ENCODE measurements at regions not wholly inside any gene's neighbourhood (a gene's known extent, or its start where the extent isn't known, plus 50 kb on each side); places are given as distances from the start of the nearest gene placed in this dataset.

GRCh38 chr9:89926167-89926566 is 321.4 kb downstream of the GADD45G start:
- Histone ChIP-seq H2AFZ (ENCODE audit: low read length) (no peak overlapping the region), H3K9me3 (replicated peaks in 1 of 2; ENCODE audit: control insufficient read depth in 2 of 2, insufficient read depth in 1 of 2, low read depth in 1 of 2, low read length in 2 of 2) (peaks cover 0 to 2% of the 10 kb centered on the region in 2 donors), H3K27me3 (ENCODE audit: control insufficient read depth in 3 of 3, insufficient read depth in 3 of 3, low read depth in 1 of 3, low read length in 3 of 3) (peaks cover 0 to 2% (median 0%) of the 10 kb centered on the region in 3 experiments), H2AK5ac (ENCODE audit: low read depth, low read length) (no peak overlapping the region), H2BK5ac (ENCODE audit: low read length) (no peak overlapping the region), H4K91ac (ENCODE audit: low read depth, low read length, poor library complexity) (no peak overlapping the region), H3K9ac (ENCODE audit: low read depth, low read length, poor library complexity) (no peak overlapping the region), H2BK120ac (ENCODE audit: low read depth, low read length) (no peak overlapping the region), H3K36me3 (replicated peaks in 1 of 2; ENCODE audit: control insufficient read depth in 2 of 2, insufficient read depth in 2 of 2, low read length in 2 of 2) (no peaks in the 10 kb centered on the region), H3K23ac (ENCODE audit: low read depth, low read length, poor library complexity) (no peak overlapping the region), H4K8ac (ENCODE audit: low read depth, low read length) (no peak overlapping the region), H3K4me1 (ENCODE audit: control insufficient read depth in 2 of 2, insufficient read depth in 1 of 2, low read depth in 1 of 2, low read length in 2 of 2) (peaks cover 3 to 4% of the 10 kb centered on the region in 2 donors), H2BK15ac (ENCODE audit: low read length) (no peak overlapping the region), H3K14ac (ENCODE audit: low read length) (no peak overlapping the region), H3K4ac (ENCODE audit: low read length) (no peak overlapping the region), H3K4me3 (ENCODE audit: low read length in 2 of 2) (no peak overlapping the region), H3K79me1 (ENCODE audit: low read depth, low read length) (peaks cover 3% of the 10 kb centered on the region), H3K27ac (replicated peaks; ENCODE audit: low read length) (no peak overlapping the region), H2BK12ac (ENCODE audit: low read length) (no peak overlapping the region), H3K4me2 (ENCODE audit: insufficient read depth, low read length, poor library complexity, severe bottlenecking) (no peak overlapping the region), H3K18ac (ENCODE audit: low read length) (no peak overlapping the region)
- WGBS, 2 donors (ENCODE audit: extremely low coverage in 2 of 2, insufficient read length in 2 of 2, insufficient replicate concordance in 1 of 2): no CpG with 5 or more reads among the region's 5 CpGs
- no peak for DNase-seq (ENCODE audit: low spot score)

GRCh38 chr9:89926691-89927220 is 321.9 kb downstream of the GADD45G start:
- no peak for DNase-seq (ENCODE audit: low spot score)
- no peak overlapping the region for H3K23ac ChIP-seq (ENCODE audit: low read depth, low read length, poor library complexity)

GRCh38 chr9:89928106-89928505 is 323.3 kb downstream of the GADD45G start:
- no peak overlapping the region for H3K27ac ChIP-seq (replicated peaks; ENCODE audit: low read length)
- no peak overlapping the region for H2BK5ac ChIP-seq (ENCODE audit: low read length)
- H2BK12ac ChIP-seq (ENCODE audit: low read length): no peak overlapping the region
- H3K4ac ChIP-seq (ENCODE audit: low read length): no peak overlapping the region
- no CpG with 5 or more reads among the region's 1 CpG for WGBS, 2 donors (ENCODE audit: extremely low coverage in 2 of 2, insufficient read length in 2 of 2, insufficient replicate concordance in 1 of 2)
- no peak overlapping the region for H3K9ac ChIP-seq (ENCODE audit: low read depth, low read length, poor library complexity)
- no peak overlapping the region for H4K8ac ChIP-seq (ENCODE audit: low read depth, low read length)
- no peak overlapping the region for H2BK15ac ChIP-seq (ENCODE audit: low read length)
- H3K9me3 ChIP-seq (replicated peaks in 1 of 2; ENCODE audit: control insufficient read depth in 2 of 2, insufficient read depth in 1 of 2, low read depth in 1 of 2, low read length in 2 of 2): no peaks in the 10 kb centered on the region
- no peak overlapping the region for H3K4me3 ChIP-seq (ENCODE audit: low read length in 2 of 2)
- DNase-seq (ENCODE audit: low spot score): no peak
- H2AK5ac ChIP-seq (ENCODE audit: low read depth, low read length): no peak overlapping the region
- H3K27me3 ChIP-seq (ENCODE audit: control insufficient read depth in 3 of 3, insufficient read depth in 3 of 3, low read depth in 1 of 3, low read length in 3 of 3): no peaks in the 10 kb centered on the region
- H2AFZ ChIP-seq (ENCODE audit: low read length): no peak overlapping the region
- H3K4me2 ChIP-seq (ENCODE audit: insufficient read depth, low read length, poor library complexity, severe bottlenecking): no peak overlapping the region
- H3K79me1 ChIP-seq (ENCODE audit: low read depth, low read length): no peaks in the 10 kb centered on the region
- no peak overlapping the region for H3K23ac ChIP-seq (ENCODE audit: low read depth, low read length, poor library complexity)
- no peak overlapping the region for H4K91ac ChIP-seq (ENCODE audit: low read depth, low read length, poor library complexity)
- H3K4me1 ChIP-seq (ENCODE audit: control insufficient read depth in 2 of 2, insufficient read depth in 1 of 2, low read depth in 1 of 2, low read length in 2 of 2): peaks cover 0 to 4% of the 10 kb centered on the region in 2 donors
- no peak overlapping the region for H2BK120ac ChIP-seq (ENCODE audit: low read depth, low read length)
- no peaks in the 10 kb centered on the region for H3K36me3 ChIP-seq (replicated peaks in 1 of 2; ENCODE audit: control insufficient read depth in 2 of 2, insufficient read depth in 2 of 2, low read length in 2 of 2)
- no peak overlapping the region for H3K18ac ChIP-seq (ENCODE audit: low read length)
- H3K14ac ChIP-seq (ENCODE audit: low read length): no peak overlapping the region

More at GRCh38 chr9:89926691-89927220, 321.9 kb downstream of the GADD45G start:
- Histone ChIP-seq H3K9ac (ENCODE audit: low read depth, low read length, poor library complexity) (no peak overlapping the region), H3K27me3 (ENCODE audit: control insufficient read depth in 3 of 3, insufficient read depth in 3 of 3, low read depth in 1 of 3, low read length in 3 of 3) (peaks cover 0 to 2% (median 0%) of the 10 kb centered on the region in 3 experiments), H3K4me3 (ENCODE audit: low read length in 2 of 2) (no peak overlapping the region), H2BK120ac (ENCODE audit: low read depth, low read length) (no peak overlapping the region), H3K9me3 (replicated peaks in 1 of 2; ENCODE audit: control insufficient read depth in 2 of 2, insufficient read depth in 1 of 2, low read depth in 1 of 2, low read length in 2 of 2) (peaks cover 0 to 2% of the 10 kb centered on the region in 2 donors), H3K18ac (ENCODE audit: low read length) (no peak overlapping the region), H2BK12ac (ENCODE audit: low read length) (no peak overlapping the region), H3K36me3 (replicated peaks in 1 of 2; ENCODE audit: control insufficient read depth in 2 of 2, insufficient read depth in 2 of 2, low read length in 2 of 2) (no peaks in the 10 kb centered on the region), H3K14ac (ENCODE audit: low read length) (no peak overlapping the region), H3K79me1 (ENCODE audit: low read depth, low read length) (peaks cover 3% of the 10 kb centered on the region), H4K8ac (ENCODE audit: low read depth, low read length) (no peak overlapping the region), H3K27ac (replicated peaks; ENCODE audit: low read length) (no peak overlapping the region), H3K4me1 (ENCODE audit: control insufficient read depth in 2 of 2, insufficient read depth in 1 of 2, low read depth in 1 of 2, low read length in 2 of 2) (peaks cover 3 to 4% of the 10 kb centered on the region in 2 donors), H2BK15ac (ENCODE audit: low read length) (no peak overlapping the region), H2BK5ac (ENCODE audit: low read length) (no peak overlapping the region), H4K91ac (ENCODE audit: low read depth, low read length, poor library complexity) (no peak overlapping the region), H2AFZ (ENCODE audit: low read length) (no peak overlapping the region), H2AK5ac (ENCODE audit: low read depth, low read length) (no peak overlapping the region), H3K4me2 (ENCODE audit: insufficient read depth, low read length, poor library complexity, severe bottlenecking) (no peak overlapping the region), H3K4ac (ENCODE audit: low read length) (no peak overlapping the region)
- no CpG with 5 or more reads among the region's 7 CpGs for WGBS, 2 donors (ENCODE audit: extremely low coverage in 2 of 2, insufficient read length in 2 of 2, insufficient replicate concordance in 1 of 2)

- H3K79me1 ChIP-seq (ENCODE audit: low read depth, low read length): no peaks in the 10 kb centered on the region
- no peak overlapping the region for H2AK5ac ChIP-seq (ENCODE audit: low read depth, low read length)
- H3K14ac ChIP-seq (ENCODE audit: low read length): no peak overlapping the region
- H2BK120ac ChIP-seq (ENCODE audit: low read depth, low read length): no peak overlapping the region
- H3K4me3 ChIP-seq (ENCODE audit: low read length in 2 of 2): no peak overlapping the region
- WGBS, 2 donors (ENCODE audit: extremely low coverage in 2 of 2, insufficient read length in 2 of 2, insufficient replicate concordance in 1 of 2): no CpG with 5 or more reads among the region's 6 CpGs
- H3K23ac ChIP-seq (ENCODE audit: low read depth, low read length, poor library complexity): no peak overlapping the region
- H3K4me2 ChIP-seq (ENCODE audit: insufficient read depth, low read length, poor library complexity, severe bottlenecking): no peak overlapping the region
- no peak overlapping the region for H3K9ac ChIP-seq (ENCODE audit: low read depth, low read length, poor library complexity)
- H3K9me3 ChIP-seq (replicated peaks in 1 of 2; ENCODE audit: control insufficient read depth in 2 of 2, insufficient read depth in 1 of 2, low read depth in 1 of 2, low read length in 2 of 2): no peaks in the 10 kb centered on the region
- no peak overlapping the region for H4K91ac ChIP-seq (ENCODE audit: low read depth, low read length, poor library complexity)
- no peak overlapping the region for H2BK5ac ChIP-seq (ENCODE audit: low read length)
- no peaks in the 10 kb centered on the region for H3K36me3 ChIP-seq (replicated peaks in 1 of 2; ENCODE audit: control insufficient read depth in 2 of 2, insufficient read depth in 2 of 2, low read length in 2 of 2)
- no peak overlapping the region for H2AFZ ChIP-seq (ENCODE audit: low read length)
- H2BK12ac ChIP-seq (ENCODE audit: low read length): no peak overlapping the region
- no peak overlapping the region for H3K18ac ChIP-seq (ENCODE audit: low read length)
- no peak overlapping the region for H4K8ac ChIP-seq (ENCODE audit: low read depth, low read length)
- no peak overlapping the region for H3K27ac ChIP-seq (replicated peaks; ENCODE audit: low read length)
- DNase-seq (ENCODE audit: low spot score): no peak
- H3K27me3 ChIP-seq (ENCODE audit: control insufficient read depth in 3 of 3, insufficient read depth in 3 of 3, low read depth in 1 of 3, low read length in 3 of 3): no peaks in the 10 kb centered on the region
- peaks cover 0 to 4% of the 10 kb centered on the region in 2 donors for H3K4me1 ChIP-seq (ENCODE audit: control insufficient read depth in 2 of 2, insufficient read depth in 1 of 2, low read depth in 1 of 2, low read length in 2 of 2)
- H2BK15ac ChIP-seq (ENCODE audit: low read length): no peak overlapping the region
- H3K4ac ChIP-seq (ENCODE audit: low read length): no peak overlapping the region
These were observed 323.9 kb downstream of the GADD45G start for GRCh38 chr9:89928521-89929275.

Data from neuronal stem cell (in vitro differentiated cells).